GM21390 (cell line): ENCODE measurements at regions not wholly inside any gene's neighbourhood (a gene's known extent, or its start where the extent isn't known, plus 50 kb on each side); places are given as distances from the start of the nearest gene placed in this dataset.

Source experiments
- ATAC-seq: cut with Tn5 transposase; IDR thresholded peaks from one replicate; pipeline ENCODE4 v1.9.1; 2021; ENCODE audit not compliant: unreplicated experiment

DNA sequence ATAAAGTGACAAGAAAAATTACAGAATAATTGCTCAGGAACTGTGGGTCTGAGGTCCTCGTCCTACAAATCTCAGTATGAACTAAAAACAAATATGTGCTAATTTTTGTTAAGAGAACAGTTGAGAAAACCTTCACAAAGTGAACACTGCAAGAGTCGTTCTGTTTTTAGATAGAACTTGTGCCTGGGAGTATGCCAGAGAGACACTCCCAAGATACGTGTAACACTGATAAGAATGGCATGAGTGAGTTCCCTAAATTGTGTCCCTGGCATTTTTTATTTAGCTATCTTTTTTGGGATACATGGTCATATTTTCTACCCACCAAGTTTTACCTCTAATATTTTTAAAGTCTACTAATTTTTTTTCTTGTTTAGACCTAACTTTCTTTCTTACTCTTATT is 860.0 kb upstream of the NR2F2 start:
- ATAC-seq = no peak

DNA sequence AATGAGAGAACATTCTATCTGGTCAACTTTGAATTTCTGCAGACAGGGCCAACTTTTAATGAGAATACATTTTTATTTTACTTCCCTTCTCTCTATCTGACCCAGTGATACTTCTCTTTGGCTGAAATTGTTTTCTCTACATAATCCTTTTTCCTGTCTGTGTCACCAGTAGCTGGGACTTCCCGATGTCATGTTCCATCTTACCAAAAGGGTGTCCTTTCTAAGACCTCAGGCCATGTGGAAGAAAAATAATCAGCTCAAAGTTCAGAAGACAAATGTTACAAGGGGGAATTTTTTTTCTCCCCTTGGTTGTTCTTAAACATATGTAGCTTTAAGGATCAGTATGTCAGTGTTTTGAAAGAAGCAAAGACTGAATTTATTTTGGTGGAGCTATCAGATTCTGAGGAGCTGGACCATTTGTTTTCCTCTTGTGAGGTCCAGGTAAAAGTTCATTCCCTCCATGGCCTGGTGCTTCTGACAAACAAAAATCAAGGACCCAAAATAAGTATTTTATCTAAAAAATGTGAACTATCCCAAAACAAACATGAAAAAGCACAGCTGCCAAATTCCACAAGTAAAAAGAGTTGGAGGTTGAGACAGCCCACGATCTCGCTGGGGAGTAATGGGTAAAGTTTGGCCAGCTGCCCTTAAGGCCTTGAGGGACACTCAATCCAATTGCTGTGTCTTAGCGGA is 859.4 kb upstream of the NR2F2 start:
- ATAC-seq = no peak

DNA sequence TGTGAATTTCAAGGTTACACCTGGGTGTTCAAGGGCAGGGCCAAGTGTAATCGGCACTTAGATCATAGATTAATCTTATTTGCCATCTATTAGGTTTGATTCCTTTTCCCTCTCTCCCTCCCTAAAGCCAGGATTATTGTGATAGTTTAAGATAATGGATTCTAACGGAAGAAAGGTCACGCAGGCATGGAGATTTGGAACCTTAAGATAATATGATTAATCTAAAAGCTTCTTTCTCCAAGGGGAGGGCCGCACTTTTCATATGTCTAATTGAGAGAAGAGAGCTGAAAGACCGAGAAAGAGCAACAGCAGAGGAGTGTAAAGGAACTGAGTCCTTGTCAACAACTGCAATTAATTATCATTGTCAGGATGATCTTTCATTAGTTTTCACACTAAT is 858.8 kb upstream of the NR2F2 start:
- no peak for ATAC-seq

- no peak for ATAC-seq
Measured at GRCh38 chr15:95475067-95475466, 855.4 kb upstream of the NR2F2 start.

- ATAC-seq = no peak
Measured at GRCh38 chr15:95479308-95479707, 851.2 kb upstream of the NR2F2 start.

- no peak for ATAC-seq
Measured at GRCh38 chr15:95485367-95485766, 845.1 kb upstream of the NR2F2 start.

DNA sequence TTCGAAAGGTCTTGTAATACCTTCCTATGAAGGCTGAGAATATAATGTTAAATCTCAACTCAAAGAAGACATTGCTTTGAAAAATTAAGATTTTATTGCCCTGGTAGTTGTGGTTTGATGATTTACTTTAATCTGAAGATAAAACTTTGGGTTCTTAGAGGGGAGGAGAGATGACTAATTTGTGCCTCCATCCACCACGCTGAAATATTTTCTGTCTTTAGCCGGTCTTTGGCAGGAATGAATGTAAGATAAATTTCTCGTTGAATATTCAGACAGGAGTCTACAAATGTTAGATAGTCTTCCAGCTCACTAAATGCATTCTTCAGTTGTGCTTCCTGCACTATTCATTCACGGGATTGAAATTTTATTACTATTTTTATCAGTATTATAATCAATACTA is 844.3 kb upstream of the NR2F2 start:
- no peak for ATAC-seq

DNA sequence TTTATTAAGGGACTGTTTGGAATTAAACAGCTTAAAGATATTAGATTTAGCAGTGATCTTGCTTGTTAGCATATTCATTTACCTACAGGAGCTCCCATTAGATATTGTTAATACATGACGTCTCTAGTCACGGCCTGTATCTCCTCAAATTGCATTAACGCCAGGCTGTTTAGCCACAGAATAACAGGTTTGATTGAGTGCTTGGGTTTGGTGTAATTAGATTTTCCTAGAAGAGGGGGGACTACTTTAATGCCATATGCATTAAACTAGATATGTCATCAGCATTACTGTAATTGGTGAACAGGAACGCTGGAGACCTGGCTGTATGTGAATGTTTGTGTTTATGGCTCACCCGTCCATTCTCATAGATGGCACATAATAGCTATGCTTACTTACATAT is 841.4 kb upstream of the NR2F2 start:
- no peak for ATAC-seq

DNA sequence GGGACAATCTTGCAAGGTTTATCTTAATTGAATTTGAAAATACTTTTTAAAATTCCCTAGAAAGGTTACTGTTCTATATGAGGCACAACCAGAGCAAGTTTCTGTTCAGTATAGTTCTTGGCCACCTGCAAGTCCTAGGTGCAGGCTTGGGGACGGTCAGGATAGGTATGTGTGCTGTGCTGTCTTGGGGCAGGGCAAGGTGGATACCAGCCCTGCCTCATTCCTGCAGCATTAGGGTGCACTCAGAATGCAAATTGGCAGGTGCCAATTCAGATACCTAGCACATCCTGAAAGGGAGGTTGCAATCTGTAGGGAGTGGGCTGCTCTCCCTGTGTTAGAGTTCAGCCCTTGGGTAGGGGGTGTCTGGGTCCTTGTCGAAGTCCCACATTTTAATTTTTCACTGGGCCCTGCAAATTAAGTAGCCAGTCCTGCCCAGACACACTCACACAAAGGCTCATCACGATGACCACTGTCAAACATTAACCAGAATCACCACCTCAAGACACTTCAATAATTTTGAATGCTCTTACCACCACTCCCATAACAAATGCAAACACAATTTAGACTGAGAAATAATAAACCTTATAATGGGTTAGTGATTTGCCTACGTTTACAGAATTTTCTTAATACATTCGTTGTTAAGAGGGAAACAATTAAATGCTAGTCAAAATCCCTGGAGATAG is 838.0 kb upstream of the NR2F2 start:
- ATAC-seq = no peak

DNA sequence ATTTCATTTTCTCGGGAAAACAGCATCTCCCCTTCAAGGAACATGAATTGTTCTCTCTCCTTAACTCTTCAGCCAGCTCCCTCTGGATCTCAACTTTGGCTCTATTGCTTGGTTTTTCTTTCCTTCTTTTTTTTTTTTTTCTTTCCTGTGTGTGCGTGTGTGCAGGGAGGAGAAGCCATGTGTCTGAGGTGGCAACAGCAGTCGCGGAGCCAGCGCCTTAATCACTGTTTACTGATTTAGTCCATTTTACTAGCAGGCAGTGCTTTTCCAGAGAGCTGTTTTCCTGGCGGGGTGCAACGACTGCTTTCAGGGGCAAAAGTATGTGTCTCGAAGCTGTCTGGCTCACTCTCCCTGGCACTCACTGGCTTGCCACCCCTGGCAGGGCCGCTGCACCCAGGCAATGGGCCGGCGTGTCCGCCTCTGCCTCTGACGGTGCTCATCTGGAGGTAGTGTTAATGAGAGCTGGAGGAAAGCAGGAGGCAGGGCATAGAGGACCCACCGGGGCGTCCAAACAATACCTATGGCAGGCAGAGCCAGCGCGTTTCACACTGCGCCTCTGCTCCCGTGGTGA is 835.4 kb upstream of the NR2F2 start:
- no peak for ATAC-seq

GRCh38 chr15:95497634-95498033 is 832.9 kb upstream of the NR2F2 start:
- ATAC-seq = no peak

DNA sequence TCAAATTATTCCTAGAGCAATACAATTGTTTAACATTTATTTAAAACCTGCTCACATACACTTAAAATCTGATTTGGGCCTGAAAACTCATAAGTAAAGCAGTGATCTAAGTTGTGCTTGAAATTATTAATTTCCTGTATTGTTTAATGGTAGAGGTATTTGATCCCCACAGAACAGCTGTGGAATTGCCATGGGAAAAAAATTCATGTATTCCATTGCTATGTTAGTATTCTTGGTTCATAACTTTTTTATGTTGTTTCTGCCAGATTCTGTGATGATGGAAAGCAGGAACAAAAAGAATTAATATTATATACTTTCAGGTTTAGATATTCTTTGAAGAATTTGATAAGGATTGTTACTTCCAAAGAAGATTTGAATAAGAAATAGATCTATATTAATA is 831.5 kb upstream of the NR2F2 start:
- ATAC-seq = no peak

- ATAC-seq = no peak
Measured at GRCh38 chr15:95499397-95499796, 831.1 kb upstream of the NR2F2 start.

DNA sequence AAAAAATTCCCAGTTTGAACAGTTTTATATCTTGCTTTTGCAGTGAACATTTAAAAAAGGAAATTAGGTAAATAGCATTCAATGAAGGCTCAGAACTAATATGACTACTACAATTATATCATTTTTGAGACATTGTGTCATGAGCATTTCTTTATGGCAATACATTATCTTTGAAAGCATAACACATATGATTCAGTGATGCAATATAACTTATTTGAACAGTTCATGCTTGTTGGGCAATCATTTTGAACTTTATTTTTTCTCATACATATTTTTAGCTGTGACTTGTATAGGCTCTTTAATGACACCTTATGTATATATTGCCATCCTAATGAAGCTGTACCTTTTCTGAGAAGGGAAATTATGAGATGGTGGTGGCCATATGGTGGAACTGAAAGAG is 828.6 kb upstream of the NR2F2 start:
- no peak for ATAC-seq

- no peak for ATAC-seq
Measured at GRCh38 chr15:95503107-95503506, 827.4 kb upstream of the NR2F2 start.

- ATAC-seq = no peak
Measured at GRCh38 chr15:95503640-95504225, 826.8 kb upstream of the NR2F2 start.

DNA sequence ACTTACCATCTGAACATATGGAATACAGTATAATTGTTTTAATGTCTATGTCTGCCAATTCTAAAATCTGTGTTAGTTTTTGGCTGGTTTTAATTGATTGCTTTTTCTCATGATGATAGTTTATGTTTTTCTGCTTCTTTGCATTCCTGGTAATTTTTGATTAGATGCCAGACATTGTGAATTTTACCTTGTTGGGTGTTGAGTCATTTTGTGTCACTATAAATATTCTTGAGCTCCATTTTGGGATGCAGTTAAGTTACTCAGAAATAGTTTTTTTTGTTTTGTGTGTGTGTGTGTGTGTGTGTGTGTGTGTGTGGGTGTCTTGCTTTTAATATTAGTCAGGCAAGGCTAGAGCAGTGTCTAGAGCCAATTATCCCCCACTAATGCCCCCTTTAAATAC is 818.8 kb upstream of the NR2F2 start:
- no peak for ATAC-seq

GRCh38 chr15:95512906-95513305 is 817.6 kb upstream of the NR2F2 start:
- no peak for ATAC-seq

DNA sequence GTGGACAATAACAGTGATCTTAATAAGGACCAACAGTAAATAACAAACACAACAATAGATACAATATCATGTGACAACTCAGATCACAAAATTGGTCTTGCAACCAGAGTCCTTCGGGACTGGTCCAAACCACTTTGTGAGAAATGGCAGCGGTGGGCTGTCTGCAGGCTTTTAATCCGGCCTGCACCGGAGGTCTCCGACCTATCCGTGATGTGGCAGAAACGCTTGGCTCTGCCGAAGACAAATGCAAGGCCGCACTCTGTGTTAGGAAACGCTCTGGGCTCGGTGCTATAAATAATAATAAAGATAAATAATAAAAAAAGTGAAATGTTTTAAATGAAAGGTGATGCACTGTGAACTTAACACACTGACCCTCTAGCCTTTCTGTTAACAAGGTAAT is 810.6 kb upstream of the NR2F2 start:
- ATAC-seq = no peak

- ATAC-seq = no peak
Measured at GRCh38 chr15:95520511-95520910, 810.0 kb upstream of the NR2F2 start.

- ATAC-seq = no peak
Measured at GRCh38 chr15:95520922-95521321, 809.6 kb upstream of the NR2F2 start.

DNA sequence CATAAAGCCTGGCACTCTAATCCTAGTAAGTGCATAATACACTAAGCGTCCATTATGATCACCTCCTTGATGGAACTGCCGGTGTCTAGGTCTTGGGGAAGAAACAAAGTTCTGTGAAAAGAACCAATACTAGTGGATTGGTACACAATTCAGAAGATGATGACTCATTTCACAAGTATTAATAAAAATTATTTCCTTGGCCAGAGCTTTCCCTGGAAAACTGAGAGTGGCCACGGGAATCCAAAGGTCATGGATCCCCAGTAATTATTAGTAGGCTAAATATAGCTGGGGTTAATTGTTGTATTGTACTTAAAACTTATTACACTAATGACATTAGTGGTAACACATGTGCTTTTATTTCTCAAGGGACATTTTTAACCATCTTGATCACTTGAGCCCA is 808.0 kb upstream of the NR2F2 start:
- ATAC-seq = no peak
